Glomerular endothelial cell (primary cell): ENCODE measurements at regions not wholly inside any gene's neighbourhood (a gene's known extent, or its start where the extent isn't known, plus 50 kb on each side); places are given as distances from the start of the nearest gene placed in this dataset.

Experiments used
- DNase-seq: peaks from one replicate; pipeline ENCODE4 v3.0.0-alpha.2; 2011; ENCODE audit warnings: low read depth, low spot score; ENCODE audit errors: extremely low read depth

DNA sequence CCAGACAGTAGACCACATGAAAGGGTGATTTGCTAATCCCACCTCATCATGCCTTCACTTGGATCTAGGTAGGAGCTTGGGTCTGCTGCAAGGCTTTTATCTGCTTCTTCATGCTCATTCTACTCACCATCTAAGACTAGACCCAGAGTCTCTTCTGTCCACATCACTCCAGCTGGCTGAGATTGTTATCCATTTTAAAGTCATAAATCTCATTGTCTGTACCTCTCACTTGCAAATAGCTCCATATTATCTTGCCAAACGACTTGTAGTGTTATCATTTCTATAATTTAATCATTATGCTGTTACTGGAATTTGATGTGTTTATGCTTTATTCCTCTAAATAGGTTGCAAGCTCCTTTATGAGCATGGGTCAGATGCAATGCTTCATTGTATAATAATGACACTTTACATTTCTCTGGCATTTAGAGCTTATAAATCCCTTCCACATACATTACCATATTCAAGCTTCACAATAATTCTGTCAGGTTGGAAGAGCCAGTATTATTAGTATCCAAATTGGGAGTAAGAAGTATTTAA lies 254.2 kb upstream of the SORL1-AS1 start:
- DNase-seq: no peak

- no peak for DNase-seq
Measured at GRCh38 chr11:121703201-121703600, 250.4 kb upstream of the SORL1-AS1 start.

DNA sequence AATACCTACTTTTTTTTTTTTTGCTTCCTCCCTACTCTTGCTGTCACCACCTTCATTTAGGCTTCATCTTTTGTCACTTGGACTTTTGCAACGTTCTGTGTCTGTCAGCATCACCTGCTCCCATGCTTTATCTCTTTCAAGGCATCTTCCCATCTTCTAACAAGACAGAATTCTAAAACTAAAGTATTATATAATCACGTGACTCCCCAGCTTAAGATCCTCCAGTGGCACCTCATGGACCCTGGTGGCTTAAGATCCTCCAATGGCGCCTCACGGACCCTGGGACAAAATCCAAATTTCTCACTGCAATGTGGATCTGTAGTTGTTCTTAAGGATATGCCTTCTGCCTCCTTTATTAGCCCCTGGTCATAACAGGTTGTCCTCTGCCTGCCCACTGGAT lies 248.2 kb upstream of the SORL1-AS1 start:
- DNase-seq: no peak

GRCh38 chr11:121699801-121700200 lies 247.0 kb upstream of the SORL1-AS1 start:
- DNase-seq: no peak

DNA sequence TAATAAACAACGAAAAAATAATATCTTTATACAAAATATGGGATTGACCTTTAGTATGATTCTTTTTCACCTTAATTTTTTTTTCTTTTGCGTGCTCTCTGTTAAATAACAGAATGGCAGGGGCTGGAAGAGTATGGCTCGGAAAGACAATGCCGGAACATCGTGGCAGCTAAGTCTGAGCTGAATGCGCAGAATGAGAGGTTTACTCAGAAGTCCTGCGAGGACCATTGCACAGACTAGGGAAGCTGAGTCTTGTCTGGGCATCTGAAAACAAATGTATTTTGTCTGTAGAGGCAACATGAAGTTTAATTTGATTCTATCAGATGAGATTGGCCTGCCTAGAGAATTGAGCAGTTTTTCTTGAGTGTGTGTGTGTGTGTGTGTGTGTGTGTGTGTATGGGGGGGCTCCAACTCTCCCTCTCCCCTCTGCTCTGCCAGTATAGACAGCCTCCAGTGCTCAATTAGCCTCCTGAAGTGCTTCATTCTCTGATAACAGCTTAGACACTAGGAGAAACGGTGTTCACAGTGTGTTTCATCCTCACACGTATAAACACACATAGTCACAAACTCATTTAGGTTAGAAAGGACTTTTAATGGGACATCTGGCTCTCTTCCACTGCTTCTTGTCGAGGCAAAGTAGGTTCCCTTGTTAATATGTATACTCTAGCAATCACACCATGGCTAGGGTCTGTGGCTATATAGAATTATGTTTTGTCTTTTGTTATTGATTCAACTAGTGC lies 244.3 kb upstream of the SORL1-AS1 start:
- DNase-seq: no peak

DNA sequence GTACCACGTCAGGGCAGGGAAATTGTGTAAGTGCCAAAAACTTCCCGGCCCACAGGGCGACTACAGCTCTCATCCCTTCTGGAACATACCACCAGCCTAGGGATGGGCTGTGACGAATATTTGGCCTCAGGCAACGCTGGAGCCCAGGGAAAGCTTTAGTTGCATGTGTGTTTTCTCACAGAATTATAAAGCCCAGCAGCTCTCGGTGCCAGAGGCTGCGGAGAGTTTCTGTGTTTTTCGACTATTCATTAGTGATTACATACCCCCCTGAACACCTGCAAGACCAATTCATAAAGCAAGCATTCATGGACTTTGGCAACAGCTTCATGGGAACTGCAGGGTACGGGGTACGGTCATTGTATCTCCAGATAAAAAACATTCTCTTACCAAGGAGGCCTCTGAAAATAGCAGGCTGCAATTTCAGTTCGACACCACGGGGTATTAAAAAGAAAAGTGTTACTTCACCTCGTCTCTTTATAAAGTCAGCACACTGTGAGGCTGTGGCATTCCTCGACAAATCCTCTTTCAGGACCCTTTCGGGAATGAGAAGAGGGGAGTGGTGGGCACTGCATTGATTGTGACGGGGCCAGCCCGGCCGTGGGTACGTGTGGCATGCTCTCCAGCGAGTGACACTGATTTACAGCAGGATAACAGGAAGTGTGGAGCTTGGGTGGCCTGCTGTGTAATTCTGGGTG lies 243.6 kb upstream of the SORL1-AS1 start:
- DNase-seq: no peak

- DNase-seq: no peak
Measured at GRCh38 chr11:121692236-121692635, 239.5 kb upstream of the SORL1-AS1 start.

- DNase-seq: no peak
Measured at GRCh38 chr11:121688860-121689614, 236.3 kb upstream of the SORL1-AS1 start.

DNA sequence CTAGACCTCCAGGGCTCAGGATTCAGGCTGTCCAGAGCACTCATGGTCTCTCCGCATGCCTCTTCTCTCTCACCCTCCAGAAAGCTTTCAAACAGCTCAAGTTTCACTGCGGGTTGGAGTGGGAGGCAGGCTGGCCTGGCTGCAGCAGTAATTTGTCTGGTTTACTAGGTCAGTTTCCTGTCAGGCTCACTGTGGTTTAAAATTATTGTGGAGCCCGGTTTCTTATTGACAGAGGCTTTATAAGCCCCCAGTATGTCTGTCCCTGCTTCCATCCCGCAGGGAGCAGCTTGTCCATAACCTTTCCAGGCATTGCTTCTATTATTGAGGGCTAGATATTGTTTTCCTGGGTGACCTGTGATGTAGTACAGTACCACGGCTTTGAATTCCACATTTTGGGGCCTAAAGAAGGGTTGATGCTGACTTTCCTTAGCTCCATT lies 235.3 kb upstream of the SORL1-AS1 start:
- DNase-seq: no peak

- no peak for DNase-seq
Measured at GRCh38 chr11:121683791-121684190, 231.0 kb upstream of the SORL1-AS1 start.
